T-helper 2 cell treated with Interferon-gamma antibody and Interleukin-4, amounts not matched to agents 5 μg/mL and 100 μg/mL, for 36 hours (primary cell): ENCODE measurements at regions not wholly inside any gene's neighbourhood (a gene's known extent, or its start where the extent isn't known, plus 50 kb on each side); places are given as distances from the start of the nearest gene placed in this dataset.

Experiments
- DNase-seq: peaks from one replicate; pipeline ENCODE4 v3.0.0; 2021; ENCODE audit warnings: low spot score
- H3K27ac Mint-ChIP-seq: one replicate; pipeline ENCODE4 v1.8.0; 2021; ENCODE audit warnings: mild to moderate bottlenecking, mixed read lengths
- H3K27me3 Mint-ChIP-seq: one replicate; pipeline ENCODE4 v1.8.0; 2021; ENCODE audit warnings: low read depth, mixed read lengths
- H3K36me3 Mint-ChIP-seq: one replicate; pipeline ENCODE4 v1.8.0; 2021; ENCODE audit warnings: low read depth, mixed read lengths
- H3K4me1 Mint-ChIP-seq: one replicate; pipeline ENCODE4 v1.8.0; 2021; ENCODE audit warnings: low read depth, mixed read lengths
- H3K4me3 Mint-ChIP-seq: one replicate; pipeline ENCODE4 v1.8.0; 2022; ENCODE audit warnings: mild to moderate bottlenecking, moderate library complexity, mixed read lengths
- H3K9me3 Mint-ChIP-seq: one replicate; pipeline ENCODE4 v1.8.0; 2021; ENCODE audit warnings: mixed read lengths

- no peaks in the 10 kb centered on the region for H3K4me1 Mint-ChIP-seq
- H3K9me3 Mint-ChIP-seq, result peaks cover 5% of the 10 kb centered on the region
- no peaks in the 10 kb centered on the region for H3K36me3 Mint-ChIP-seq
- DNase-seq, result no peak
- H3K4me3 Mint-ChIP-seq, result no peak overlapping the region
- H3K27me3 Mint-ChIP-seq, result no peaks in the 10 kb centered on the region
- H3K27ac Mint-ChIP-seq, result no peak overlapping the region
Measured at GRCh38 chr2:81675641-81676040, 1371.1 kb upstream of the LRRTM1 start.

GRCh38 chr2:81672923-81673322 is 1368.4 kb upstream of the LRRTM1 start:
- no peak overlapping the region for H3K27ac Mint-ChIP-seq
- peaks cover 11% of the 10 kb centered on the region for H3K9me3 Mint-ChIP-seq
- no peaks in the 10 kb centered on the region for H3K36me3 Mint-ChIP-seq
- H3K4me3 Mint-ChIP-seq, result no peak overlapping the region
- no peaks in the 10 kb centered on the region for H3K4me1 Mint-ChIP-seq
- H3K27me3 Mint-ChIP-seq, result no peaks in the 10 kb centered on the region
- DNase-seq, result no peak

- H3K9me3 Mint-ChIP-seq, result peaks cover 15% of the 10 kb centered on the region
- no peak for DNase-seq
- no peaks in the 10 kb centered on the region for H3K4me1 Mint-ChIP-seq
- no peaks in the 10 kb centered on the region for H3K36me3 Mint-ChIP-seq
- no peaks in the 10 kb centered on the region for H3K27me3 Mint-ChIP-seq
- no peak overlapping the region for H3K27ac Mint-ChIP-seq
- H3K4me3 Mint-ChIP-seq, result no peak overlapping the region
Measured at GRCh38 chr2:81672516-81672915, 1368.0 kb upstream of the LRRTM1 start.

DNA sequence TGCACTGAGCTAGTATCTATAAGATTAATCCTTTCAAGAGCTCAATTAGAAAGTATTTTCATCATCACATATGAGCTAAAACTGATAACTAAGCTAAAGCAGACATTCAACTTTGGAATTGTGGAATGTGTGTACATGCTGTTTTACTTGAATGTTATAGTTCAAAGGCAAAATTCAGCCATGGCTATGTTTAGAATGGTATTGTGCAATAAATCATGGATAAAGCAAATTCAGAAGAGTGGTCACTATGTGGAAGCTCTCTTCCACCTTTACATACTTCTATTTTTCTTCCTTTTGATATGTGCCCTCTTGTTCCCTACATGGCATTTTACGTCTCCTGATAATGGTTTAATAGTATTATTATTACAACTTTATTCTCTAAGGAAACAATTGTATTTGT is 1366.3 kb upstream of the LRRTM1 start:
- Mint-ChIP-seq H3K36me3 (no peaks in the 10 kb centered on the region), H3K27me3 (no peaks in the 10 kb centered on the region), H3K4me3 (no peak overlapping the region), H3K9me3 (peaks cover 21% of the 10 kb centered on the region), H3K4me1 (no peaks in the 10 kb centered on the region), H3K27ac (no peak overlapping the region)
- DNase-seq, result no peak

DNA sequence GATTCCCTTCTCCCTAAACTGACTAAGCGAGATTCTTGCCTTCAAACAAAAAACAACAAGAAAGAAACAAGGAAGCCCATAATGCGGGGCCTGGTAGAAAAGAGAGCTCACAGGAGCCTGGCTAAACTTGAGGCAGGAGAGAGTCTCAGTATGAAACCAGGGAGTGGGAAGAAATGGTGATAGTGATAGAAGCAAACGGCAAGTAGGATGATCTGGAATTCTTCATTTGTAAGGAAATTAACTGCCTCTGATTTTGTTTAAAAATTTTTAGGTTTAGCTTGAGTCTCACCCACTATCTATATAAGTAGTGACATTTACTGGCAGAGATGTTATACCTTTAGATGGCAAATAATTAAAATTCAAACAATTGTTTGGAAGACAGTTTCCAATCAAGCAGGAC is 1356.5 kb upstream of the LRRTM1 start:
- Mint-ChIP-seq H3K27ac (no peak overlapping the region), H3K9me3 (peaks cover 48% of the 10 kb centered on the region), H3K36me3 (no peaks in the 10 kb centered on the region), H3K4me3 (no peak overlapping the region), H3K4me1 (no peaks in the 10 kb centered on the region), H3K27me3 (no peaks in the 10 kb centered on the region)
- DNase-seq, result no peak

GRCh38 chr2:81658227-81658626 is 1353.7 kb upstream of the LRRTM1 start:
- Mint-ChIP-seq H3K9me3 (peaks cover 57% of the 10 kb centered on the region), H3K4me3 (no peak overlapping the region), H3K4me1 (no peaks in the 10 kb centered on the region), H3K36me3 (no peaks in the 10 kb centered on the region), H3K27me3 (no peaks in the 10 kb centered on the region), H3K27ac (no peak overlapping the region)
- DNase-seq, result no peak

- Mint-ChIP-seq H3K27me3 (no peaks in the 10 kb centered on the region), H3K4me3 (no peak overlapping the region), H3K27ac (no peak overlapping the region), H3K9me3 (peaks cover 57% of the 10 kb centered on the region), H3K36me3 (no peaks in the 10 kb centered on the region), H3K4me1 (no peaks in the 10 kb centered on the region)
- no peak for DNase-seq
Measured at GRCh38 chr2:81650048-81650971, 1345.8 kb upstream of the LRRTM1 start.

DNA sequence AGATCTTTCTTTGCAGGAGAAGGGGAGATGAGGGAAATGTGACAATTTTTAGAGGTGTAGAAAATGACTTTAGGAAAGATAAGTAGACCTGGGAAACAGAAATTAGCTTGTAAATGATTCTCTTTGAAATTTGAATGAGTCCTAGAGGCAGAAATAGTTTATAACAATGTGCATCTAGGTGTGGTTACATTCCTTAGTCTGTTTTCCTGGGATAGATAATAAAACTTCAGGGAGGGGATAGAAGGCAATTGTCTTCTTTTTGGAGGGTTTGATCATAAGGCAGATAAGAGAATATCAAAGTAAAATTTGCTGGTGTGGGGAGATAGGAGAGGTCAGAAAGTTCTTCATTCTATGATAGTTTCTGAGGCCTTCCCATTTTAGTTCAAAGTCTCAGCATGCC is 1344.3 kb upstream of the LRRTM1 start:
- H3K27me3 Mint-ChIP-seq, result no peaks in the 10 kb centered on the region
- no peaks in the 10 kb centered on the region for H3K4me1 Mint-ChIP-seq
- no peak overlapping the region for H3K4me3 Mint-ChIP-seq
- no peak overlapping the region for H3K27ac Mint-ChIP-seq
- no peaks in the 10 kb centered on the region for H3K36me3 Mint-ChIP-seq
- H3K9me3 Mint-ChIP-seq, result peaks cover 49% of the 10 kb centered on the region
- DNase-seq, result no peak

DNA sequence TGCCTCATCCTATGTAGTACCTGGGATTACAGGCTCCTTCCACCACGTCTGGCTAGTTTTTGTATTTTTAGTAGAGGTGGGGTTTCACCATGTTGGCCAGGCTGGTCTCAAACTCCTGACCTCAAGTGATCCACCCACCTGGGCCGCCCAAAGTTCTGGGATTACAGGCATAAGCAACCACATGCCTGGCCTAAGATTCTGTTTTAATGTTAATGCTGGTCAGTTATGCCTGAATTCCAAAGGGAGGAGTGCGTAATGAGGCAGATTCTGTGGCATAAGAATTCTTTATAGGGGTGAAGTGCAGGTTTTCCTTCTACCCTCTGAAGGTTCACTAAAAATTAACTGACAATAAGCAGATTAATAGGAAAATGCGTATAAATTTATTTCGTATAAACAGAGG is 1343.8 kb upstream of the LRRTM1 start:
- no peak overlapping the region for H3K27ac Mint-ChIP-seq

GRCh38 chr2:81647715-81648230 is 1343.2 kb upstream of the LRRTM1 start:
- Mint-ChIP-seq H3K4me1 (no peaks in the 10 kb centered on the region), H3K27me3 (no peaks in the 10 kb centered on the region), H3K27ac (no peak overlapping the region), H3K36me3 (no peaks in the 10 kb centered on the region), H3K9me3 (peaks cover 44% of the 10 kb centered on the region), H3K4me3 (no peak overlapping the region)
- DNase-seq, result no peak

More for the DNA sequence above, 1343.8 kb upstream of the LRRTM1 start:
- H3K4me3 Mint-ChIP-seq, result no peak overlapping the region
- peaks cover 45% of the 10 kb centered on the region for H3K9me3 Mint-ChIP-seq
- no peaks in the 10 kb centered on the region for H3K27me3 Mint-ChIP-seq
- no peaks in the 10 kb centered on the region for H3K36me3 Mint-ChIP-seq
- H3K4me1 Mint-ChIP-seq, result no peaks in the 10 kb centered on the region
- DNase-seq, result no peak

- H3K36me3 Mint-ChIP-seq, result no peaks in the 10 kb centered on the region
Measured at GRCh38 chr2:81645745-81646301, 1341.3 kb upstream of the LRRTM1 start.

DNA sequence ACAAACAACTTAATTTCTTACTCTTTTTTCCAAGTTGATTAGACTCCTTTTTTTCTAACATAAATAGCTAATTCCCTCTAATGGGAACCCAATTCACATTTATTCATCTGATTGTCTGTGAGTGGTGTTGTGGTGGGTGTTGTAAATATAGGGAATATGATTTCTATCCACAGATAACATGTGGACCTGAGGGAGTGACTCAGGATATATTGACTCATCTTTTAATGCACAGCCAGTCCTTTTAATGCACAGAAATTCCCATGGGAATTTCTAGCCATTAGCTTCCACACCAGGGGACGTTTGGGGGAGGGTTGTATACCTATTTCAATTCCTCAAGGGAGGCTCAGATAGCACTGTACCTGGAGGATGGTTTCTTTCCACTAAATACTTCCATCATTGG is 1339.6 kb upstream of the LRRTM1 start:
- no peaks in the 10 kb centered on the region for H3K36me3 Mint-ChIP-seq
- no peak overlapping the region for H3K27ac Mint-ChIP-seq
- peaks cover 46% of the 10 kb centered on the region for H3K9me3 Mint-ChIP-seq
- no peak overlapping the region for H3K4me3 Mint-ChIP-seq
- H3K4me1 Mint-ChIP-seq, result no peaks in the 10 kb centered on the region
- no peaks in the 10 kb centered on the region for H3K27me3 Mint-ChIP-seq
- no peak for DNase-seq

More at GRCh38 chr2:81645745-81646301, 1341.3 kb upstream of the LRRTM1 start:
- Mint-ChIP-seq H3K27me3 (no peaks in the 10 kb centered on the region), H3K4me3 (no peak overlapping the region), H3K4me1 (no peaks in the 10 kb centered on the region), H3K9me3 (peaks cover 46% of the 10 kb centered on the region), H3K27ac (no peak overlapping the region)
- no peak for DNase-seq

DNA sequence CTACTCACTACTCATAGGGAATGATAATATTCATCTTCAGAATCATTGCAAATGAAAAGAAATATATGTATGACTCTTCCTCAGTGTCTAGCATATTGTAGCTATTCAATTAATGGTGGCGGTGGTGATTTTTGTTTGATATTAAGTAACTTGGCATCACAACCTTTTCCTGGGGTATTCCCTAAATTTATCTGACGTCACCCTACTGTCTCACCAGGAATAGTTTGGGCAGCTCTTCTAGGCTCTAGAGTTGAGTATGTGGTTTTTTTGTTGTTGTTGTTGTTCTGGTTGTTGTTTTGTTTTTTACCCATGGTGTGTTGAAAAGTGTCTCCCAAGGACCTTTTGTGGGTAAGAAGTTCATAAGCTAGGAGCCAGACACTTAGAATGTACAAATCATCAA is 1320.3 kb upstream of the LRRTM1 start:
- no peak for DNase-seq
- H3K4me1 Mint-ChIP-seq, result no peaks in the 10 kb centered on the region

GRCh38 chr2:81600088-81600487 is 1295.5 kb upstream of the LRRTM1 start:
- Mint-ChIP-seq H3K27ac (no peak overlapping the region), H3K9me3 (peaks cover 49% of the 10 kb centered on the region), H3K27me3 (no peaks in the 10 kb centered on the region), H3K4me1 (no peaks in the 10 kb centered on the region), H3K36me3 (no peaks in the 10 kb centered on the region), H3K4me3 (no peak overlapping the region)
- no peak for DNase-seq

More for the DNA sequence above, 1320.3 kb upstream of the LRRTM1 start:
- no peaks in the 10 kb centered on the region for H3K27me3 Mint-ChIP-seq
- H3K27ac Mint-ChIP-seq, result no peak overlapping the region
- H3K9me3 Mint-ChIP-seq, result peaks cover 51% of the 10 kb centered on the region
- H3K36me3 Mint-ChIP-seq, result no peaks in the 10 kb centered on the region
- H3K4me3 Mint-ChIP-seq, result no peak overlapping the region
